ENCODE measurements at regions not wholly inside any gene's neighbourhood (a gene's known extent, or its start where the extent isn't known, plus 50 kb on each side); places are given as distances from the start of the nearest gene placed in this dataset.

DNA sequence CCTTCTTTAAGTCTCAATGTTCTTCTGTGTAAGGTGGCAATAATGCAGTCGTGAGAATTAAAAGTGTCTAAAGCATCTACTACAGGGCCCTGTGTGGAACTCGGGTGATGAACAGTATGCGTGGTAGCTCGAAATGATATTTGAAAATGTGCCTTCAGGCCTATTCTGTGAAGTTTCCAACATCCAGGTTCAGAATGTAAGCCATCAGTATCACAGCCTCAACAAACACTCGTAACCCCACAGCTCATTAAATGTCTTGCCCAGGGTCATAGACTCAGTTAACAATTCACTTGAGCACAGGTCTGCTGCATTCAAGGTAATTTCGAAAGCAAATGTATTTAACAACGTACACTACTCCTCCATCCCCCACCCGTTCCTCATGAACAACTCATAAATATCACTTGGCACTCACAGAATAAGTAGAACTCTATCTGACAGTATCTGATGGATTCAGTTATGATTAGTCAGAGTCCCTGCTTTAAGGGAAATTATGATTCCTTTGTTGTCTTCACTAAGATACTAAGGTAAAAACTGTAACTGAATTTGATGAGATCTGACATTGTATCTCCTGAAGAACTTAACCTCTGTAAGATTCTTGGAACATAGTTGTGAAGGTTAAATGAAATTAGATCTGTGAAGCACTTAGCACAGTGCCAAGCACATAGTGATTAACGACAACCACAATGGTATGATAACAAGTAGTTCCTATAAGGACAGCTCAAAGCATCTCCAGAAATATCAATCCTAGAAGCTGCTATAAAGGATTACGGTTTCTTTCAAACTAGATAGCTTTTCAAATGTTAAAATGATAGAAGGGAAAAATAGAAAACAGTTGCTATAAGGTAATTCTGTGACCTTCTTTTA lies 642.3 kb downstream of the TBL1XR1 start:
- no peak for DNase-seq (ENCODE audit: low spot score)

DNA sequence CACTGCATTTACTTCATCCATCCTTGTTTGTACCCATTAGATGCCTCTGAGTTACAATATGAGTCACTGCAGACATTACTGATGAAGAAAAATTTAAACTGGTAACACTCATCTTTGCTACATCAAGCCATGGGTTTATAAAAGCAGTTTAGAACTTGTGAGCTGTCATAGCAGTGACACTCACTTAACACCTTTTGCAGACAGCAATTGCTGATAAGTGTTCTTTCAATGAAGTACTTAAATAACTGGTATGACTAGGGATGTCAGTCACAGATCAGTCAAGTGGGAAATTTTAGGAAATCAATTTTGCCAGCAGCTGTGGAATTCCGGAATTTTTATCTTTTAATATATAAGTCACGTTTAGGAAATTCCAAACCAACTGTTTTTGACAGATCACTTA lies 643.0 kb downstream of the TBL1XR1 start:
- DNase-seq (ENCODE audit: low spot score) = no peak

DNA sequence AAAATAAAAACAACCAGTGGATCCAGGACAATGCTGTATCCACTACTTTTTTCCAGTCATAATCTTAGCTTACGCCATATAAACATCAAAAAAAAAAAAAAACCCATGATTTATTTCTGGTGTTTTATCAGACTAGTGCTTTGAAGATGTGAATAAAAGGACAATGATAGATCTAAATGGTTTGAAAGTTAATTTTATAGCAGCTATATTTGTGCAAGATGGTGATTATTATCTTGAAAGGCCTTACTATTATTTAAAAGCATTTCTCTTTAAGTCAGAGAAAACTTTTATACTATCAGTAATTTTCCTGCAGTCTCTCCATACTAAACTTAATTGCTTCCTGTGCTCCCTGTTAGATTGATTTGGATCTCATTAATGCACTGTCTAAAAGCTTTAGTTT lies 670.3 kb downstream of the TBL1XR1 start:
- DNase-seq (ENCODE audit: low spot score) = no peak

DNA sequence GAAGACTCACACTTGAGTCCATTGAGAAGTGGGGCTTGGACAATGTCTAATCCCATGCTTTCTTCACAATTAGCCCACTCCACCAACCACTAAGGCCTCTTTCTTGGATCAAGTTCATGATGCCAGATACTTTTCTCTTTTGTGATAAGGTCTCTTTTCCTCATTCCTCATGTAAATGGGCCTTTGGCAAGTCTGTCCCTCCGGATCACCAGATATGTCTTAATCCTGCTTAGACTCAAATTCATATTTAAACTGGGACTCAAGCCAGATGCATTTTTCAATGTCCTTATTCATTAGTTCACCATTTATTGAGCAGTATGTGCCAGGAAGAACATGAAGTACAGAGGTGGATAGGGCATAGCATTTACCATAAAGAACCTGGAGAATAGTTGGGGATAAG lies 671.1 kb downstream of the TBL1XR1 start:
- DNase-seq (ENCODE audit: low spot score) = no peak

DNA sequence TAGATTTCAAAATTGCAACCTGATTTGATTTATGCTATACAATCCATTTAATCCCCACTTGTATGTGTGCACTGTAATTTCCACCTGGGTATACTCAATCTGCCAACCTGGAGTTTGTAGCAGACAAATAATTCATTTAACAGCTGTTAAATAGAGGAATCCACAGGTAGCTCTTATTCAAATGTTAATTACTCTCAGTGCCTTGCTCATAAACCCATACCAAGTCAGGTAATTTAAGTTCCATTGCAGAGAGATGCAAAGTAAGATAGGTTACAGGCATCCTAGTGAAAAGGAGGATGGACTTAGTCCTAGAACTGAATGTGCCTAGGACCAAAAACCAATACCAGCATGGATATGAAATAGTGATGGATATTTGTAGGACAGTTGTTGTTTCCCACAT lies 674.2 kb downstream of the TBL1XR1 start:
- DNase-seq (ENCODE audit: low spot score) = no peak

DNA sequence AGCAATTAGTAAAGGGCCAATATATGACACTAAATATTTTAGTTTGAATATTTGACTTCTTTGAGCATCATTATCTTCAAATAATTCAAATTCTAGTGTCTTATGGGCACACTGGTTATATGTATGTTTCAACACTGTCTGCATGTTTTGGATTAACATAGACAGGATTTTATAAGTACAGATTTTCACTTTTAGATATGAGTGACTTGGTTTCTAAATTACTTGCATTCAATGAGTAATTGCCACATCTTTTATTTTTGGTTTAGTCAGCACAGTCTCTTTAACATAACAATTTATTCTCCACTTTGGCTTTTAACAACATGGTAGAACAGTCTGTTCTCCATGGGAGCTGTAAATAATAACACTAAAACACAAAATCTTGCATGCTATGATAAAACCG lies 674.8 kb downstream of the TBL1XR1 start:
- no peak for DNase-seq (ENCODE audit: low spot score)

DNA sequence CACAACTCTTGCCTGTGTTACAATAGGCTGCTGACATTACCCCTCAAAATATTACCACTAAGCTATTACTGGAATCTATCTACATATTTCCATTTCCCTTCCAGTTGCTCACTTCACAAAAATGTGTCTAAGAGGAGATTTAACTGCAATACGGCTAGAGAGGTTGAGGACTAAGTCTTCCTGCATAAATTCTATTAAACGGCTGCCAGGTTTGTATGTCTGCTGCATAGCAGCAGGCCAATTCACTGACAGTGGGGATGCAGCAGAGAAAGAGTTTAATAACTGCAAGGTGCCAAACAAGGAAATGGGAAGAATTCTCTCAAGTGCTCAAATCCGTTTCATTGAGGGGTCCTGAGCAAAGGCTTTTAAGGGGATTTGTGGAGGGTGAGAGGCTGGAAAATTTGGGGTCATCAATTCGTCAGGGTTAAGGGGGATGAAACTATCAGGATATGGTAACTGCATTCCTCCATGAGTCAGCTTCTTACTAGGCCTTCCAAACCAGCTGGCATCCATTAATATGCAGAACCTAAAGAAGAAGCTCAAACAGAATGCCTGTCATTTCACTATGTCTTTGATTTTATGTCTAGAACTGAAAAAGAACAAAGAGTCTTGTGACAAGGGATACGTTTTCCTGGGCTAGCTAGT lies 675.6 kb downstream of the TBL1XR1 start:
- DNase-seq (ENCODE audit: low spot score) = no peak

DNA sequence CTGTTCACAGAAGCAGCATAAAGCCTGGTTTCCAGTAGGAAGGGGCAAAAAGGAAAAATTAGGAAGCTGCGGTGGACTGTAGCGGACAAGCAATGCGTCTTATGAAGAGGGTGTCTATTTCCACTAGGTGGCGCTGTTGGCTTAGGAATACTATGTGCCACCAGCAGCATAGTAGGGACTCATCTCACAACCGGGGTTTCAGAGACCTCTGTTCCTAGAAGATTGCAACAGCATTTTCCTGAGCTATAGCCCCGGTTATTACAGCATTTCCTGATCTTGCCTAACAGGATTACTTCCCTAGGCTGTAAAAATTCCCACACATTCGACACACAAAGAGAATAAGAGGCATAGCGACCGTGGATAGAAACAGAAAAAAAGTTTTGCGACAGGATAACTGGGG lies 683.0 kb downstream of the TBL1XR1 start:
- peak; percentile 18 for DNase-seq (ENCODE audit: low spot score)

DNA sequence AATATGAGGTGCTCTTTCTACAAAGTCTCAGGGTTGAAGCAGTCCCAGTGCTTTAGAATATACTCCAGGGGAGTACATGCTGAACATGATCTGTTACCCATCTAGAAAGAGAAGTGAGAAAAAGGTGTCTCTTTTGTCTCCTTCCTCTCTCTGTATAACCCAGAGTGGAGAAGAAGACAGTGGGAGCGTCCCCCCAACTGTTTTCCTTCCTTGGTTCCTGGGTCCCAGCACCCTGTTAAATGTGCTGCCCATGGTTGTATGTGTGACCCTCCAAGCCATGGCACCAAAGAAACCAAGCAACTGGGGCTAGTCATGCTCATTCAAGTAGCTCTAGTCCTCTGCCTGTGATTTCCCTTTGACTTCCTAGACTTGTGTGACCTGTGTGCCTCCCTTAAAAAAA lies 683.7 kb downstream of the TBL1XR1 start:
- DNase-seq (ENCODE audit: low spot score) = no peak

DNA sequence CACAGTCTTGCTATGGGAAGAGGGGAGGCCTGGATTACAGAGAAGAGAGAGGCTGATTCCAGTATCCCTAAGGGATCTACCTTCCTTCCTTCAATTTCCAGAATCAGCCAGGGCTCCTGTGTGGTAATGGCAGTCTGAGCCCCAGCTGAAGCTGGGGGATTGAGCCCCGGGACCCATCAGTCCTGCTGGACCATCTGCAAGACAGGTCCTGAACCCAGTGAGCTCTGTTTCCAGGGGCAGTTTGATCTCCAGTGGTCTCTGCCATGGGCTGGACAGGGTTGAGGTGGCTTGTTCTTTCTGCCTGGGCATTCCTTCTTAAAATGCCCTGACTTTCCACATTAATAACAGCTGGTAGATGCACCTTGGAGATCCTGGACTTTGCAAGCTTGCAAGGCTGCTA lies 685.2 kb downstream of the TBL1XR1 start:
- no peak for DNase-seq (ENCODE audit: low spot score)

DNA sequence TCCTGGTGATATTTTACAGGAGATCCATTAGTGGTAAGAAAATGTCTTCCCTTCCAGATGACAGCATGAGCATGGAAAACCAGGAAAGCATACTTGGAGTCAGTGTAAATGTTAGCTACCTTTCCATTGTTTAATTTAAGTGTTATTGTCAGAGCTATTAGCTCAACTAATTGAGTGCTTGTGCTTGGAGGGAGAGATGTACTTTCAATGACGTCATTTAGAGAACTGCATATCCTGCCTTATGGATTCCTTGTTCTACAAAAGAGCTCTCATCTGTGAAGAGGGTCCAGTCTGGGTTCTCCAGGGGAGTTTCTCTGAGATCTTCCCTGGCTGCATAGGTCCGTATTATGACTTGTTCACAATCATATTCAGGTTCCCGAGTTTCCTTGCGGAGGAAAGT lies 687.2 kb downstream of the TBL1XR1 start:
- no peak for DNase-seq (ENCODE audit: low spot score)

DNA sequence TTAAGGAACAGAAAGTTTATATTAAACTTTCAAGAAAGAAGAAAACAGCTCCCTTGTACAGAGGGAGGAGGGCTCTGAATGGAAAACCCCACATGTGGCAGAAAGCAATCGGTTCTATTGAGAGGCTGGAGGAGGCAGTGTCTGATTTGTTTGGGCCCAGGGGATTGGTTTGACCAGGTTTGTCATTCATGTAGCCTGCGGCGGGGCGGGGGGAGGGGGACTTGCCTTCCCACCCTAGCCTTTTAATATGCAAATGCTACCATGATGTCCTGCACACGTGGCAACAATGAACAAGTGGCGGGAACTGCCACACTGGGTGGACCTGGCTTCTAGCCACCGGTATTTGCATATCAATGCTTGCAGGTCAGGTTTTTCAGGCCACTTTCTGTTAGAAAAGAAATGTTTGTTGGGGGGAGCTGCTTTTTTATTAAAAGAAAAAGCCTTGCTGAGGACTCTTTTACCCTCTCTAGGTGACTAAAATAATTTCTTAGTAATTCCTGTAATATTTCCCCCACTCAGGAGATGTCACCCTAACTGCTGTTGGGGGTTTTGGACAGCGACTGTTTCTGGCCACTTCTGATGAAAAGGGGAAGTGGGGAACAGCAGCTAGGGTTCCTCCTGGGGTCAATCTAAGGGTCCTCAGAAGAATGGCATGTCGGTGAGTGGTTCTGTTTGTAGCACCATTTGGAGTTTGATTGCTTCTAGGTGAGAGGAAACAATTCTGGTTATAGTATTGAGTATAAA lies 691.2 kb downstream of the TBL1XR1 start:
- DNase-seq (ENCODE audit: low spot score) = no peak

DNA sequence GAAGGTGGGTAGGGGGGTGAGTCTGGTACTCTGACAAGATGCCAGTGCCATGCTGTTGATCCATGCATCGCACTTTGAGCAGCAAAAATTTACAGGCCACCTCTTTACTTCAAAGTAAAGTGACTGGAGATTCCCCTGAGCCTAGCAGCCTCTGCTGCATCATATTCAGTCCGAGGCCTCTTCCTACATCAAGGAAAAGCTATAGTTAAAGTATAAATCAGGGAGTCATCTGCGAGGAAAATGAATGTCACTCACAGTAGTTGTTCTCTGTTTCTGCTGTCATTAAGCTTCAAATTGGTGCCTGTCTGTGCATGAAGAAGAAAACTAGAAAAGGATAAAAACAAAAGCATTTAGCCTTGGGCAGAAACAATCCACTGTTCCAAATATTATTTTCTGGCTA lies 706.2 kb downstream of the TBL1XR1 start:
- no peak for DNase-seq (ENCODE audit: low spot score)

DNA sequence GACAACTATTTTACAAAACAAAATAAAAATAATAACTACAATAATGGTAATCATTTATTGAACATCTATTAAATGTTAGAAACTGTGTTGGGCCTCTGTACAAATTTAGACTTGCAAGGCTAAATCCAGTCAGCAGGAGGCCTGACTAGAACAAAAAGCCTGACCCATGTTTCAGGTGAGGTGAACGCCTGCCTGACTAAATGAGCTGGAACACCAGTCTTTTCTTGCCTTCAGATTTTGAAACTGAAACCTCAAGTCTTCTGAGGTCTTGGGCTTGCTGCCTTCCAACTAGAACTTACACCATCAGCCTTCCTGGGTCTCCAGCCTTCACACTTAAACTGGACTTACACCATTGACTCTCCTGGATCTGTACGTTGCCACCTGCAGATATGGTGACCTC lies 706.9 kb downstream of the TBL1XR1 start:
- no peak for DNase-seq (ENCODE audit: low spot score)

DNA sequence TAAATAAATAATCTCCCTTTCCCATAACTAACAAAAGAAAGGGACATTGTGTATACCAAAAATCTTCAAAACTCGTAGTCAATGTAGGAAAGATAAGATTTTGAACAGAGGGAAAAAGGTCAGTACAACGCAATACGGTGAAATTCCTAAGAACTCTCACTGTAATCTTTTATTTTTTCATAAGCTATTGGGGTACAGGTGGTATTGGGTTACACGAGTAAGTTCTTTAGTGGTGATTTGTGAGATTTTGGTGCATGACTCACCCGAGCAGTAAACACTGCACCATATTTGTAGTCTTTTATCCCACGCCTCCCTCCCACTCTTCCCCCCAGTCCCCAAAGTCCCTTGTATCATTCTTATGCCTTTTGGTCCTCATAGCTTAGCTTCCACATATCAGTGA lies 718.0 kb downstream of the TBL1XR1 start:
- no peak for DNase-seq (ENCODE audit: low spot score)

DNA sequence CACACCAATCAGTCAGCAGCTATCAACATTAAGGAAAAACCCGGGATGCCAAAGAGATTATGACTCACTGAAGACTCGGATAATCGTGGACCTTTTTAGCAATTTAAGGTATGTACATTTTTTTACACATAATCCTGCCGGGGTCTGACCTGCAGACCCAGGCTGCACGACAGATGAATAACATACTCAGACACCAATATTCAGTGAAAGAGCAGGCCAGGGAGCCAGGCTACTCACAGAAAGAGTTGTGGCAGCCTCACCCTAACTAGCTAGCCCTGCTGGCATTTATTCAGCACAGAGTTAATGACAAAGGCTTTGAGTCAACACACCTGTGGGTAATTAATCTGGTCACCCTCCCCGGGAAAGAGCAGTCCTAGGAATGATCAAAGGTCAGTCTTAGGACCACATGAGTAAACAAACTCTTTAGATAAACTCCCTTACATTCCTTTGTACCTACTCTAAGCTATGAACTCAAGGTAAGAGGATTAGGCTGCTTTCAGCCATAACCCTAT lies 727.5 kb downstream of the TBL1XR1 start:
- DNase-seq (ENCODE audit: low spot score) = no peak

DNA sequence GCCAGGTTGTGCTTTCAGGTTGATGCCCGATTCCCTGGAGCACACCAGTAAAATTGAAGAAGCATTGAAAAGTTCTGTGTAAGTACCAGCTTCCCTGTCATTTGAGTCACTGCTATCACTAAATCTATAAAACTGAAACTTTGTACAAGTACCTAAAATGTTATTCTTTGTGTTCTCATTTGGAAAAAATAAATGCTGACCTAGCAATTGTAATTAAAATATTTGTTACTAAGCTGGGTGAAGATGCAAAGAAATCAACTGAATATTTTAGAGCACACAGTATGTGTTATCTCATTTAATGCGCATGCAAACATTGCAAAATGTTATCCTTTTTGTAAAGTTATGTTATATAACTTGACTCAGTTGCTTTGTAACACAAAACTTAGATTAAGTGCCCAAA lies 733.7 kb downstream of the TBL1XR1 start:
- no peak for DNase-seq (ENCODE audit: low spot score)

DNA sequence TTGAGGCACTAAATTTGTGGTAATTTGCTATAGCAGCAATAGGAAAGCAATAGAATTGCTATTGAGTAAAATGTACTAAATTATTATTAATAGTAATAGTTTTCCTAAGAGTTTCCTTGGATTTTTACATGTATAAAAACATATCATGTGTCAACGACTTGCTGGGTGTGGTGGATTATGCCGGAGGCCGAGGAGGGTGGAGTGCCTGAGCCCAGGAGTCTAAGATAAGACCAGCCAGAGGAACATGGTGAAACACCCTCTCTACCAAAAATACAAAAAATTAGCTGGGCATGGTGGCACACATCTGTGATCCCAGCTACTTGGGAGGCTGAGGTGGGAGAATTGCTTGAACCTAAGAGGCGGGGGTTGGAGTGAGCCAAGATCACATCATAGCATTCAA lies 749.9 kb downstream of the TBL1XR1 start:
- no peak for DNase-seq (ENCODE audit: low spot score)

DNA sequence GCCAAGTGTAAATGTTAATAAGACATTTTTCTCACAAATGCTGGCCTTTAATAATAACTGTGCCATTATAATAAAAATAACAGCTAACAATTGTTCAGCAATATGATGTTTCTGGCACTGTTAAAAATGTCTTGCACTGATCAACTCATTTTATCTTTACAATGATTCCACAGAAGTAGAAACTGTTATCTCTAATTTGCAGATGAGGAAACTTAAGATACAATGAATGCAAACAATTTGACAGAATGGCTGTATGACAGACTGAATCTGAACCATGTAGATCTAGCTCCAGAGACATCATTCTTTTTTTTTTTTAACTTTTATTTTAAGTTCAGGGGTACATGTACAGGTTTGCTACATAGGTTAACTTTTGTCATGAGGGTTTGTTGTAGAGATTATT lies 755.0 kb downstream of the TBL1XR1 start:
- DNase-seq (ENCODE audit: low spot score) = no peak

DNA sequence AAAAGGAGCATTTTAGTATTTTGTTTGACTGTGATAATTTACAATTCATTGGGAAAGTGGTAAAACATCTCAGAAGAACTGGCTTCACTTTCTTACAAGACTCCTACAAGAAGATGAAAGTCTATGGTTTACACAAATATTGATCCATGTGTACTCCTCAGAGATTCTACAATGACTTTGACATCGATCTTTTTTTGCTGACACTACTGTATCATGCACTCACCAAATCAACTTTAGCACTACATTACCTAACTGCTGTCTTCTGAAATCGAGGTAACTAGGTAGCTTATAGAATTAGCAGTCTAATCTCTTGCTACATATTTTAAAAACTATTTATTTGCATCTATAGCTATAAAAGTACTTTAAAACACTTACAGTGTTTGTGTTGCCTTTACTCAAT lies 757.6 kb downstream of the TBL1XR1 start:
- no peak for DNase-seq (ENCODE audit: low spot score)

DNA sequence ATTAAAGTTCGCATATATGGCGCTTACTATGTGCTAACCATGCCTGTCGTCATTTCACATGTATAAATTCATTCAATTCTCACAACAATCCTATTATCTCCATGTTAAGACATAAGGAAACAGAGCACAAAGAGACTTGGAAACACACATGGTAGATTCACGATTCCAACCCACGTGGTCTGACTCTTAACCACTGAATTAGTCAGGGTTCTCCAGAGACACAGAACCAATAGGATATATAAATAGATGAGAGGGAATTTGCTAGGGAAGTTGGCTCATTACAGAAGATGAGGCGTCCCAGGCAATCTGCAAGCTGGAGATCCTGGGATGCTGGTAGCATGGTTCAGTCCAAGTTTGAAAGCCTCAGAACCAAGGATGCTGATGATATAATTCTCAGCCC lies 765.3 kb downstream of the TBL1XR1 start:
- DNase-seq (ENCODE audit: low spot score) = no peak

DNA sequence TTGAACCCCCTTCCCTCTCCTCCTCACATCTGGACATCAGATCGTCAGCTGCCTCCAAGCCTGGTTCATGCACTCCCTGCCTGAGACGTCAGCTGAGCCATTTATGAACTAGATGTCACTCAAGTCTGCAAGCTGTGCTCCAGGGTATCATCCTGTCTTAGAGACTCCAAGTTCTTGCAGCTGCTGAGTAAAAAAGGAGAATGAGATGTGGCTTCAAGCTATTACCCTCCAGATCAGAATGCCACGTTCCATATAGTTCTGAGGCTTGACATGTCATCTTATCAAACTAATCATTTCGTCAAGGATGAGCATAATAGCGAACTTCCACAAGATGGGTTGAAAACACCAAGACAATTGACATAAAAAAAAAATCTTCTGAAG lies 766.3 kb downstream of the TBL1XR1 start:
- DNase-seq (ENCODE audit: low spot score) = peak; percentile 4

All from Ammon's horn (tissue), 1 donor.